HG03060 (cell line): ENCODE measurements at regions not wholly inside any gene's neighbourhood (a gene's known extent, or its start where the extent isn't known, plus 50 kb on each side); places are given as distances from the start of the nearest gene placed in this dataset.
"Not testable (repeated sequence)": the region's sequence is repeated elsewhere in the genome, so short reads cannot be mapped to it uniquely, and the experiment has no call there.

ENCODE experiments used
- ATAC-seq: cut with Tn5 transposase; IDR thresholded peaks from one replicate; pipeline ENCODE4 v1.9.1; 2021; ENCODE audit warnings: low read depth, moderate number of reproducible peaks; ENCODE audit not compliant: unreplicated experiment

DNA sequence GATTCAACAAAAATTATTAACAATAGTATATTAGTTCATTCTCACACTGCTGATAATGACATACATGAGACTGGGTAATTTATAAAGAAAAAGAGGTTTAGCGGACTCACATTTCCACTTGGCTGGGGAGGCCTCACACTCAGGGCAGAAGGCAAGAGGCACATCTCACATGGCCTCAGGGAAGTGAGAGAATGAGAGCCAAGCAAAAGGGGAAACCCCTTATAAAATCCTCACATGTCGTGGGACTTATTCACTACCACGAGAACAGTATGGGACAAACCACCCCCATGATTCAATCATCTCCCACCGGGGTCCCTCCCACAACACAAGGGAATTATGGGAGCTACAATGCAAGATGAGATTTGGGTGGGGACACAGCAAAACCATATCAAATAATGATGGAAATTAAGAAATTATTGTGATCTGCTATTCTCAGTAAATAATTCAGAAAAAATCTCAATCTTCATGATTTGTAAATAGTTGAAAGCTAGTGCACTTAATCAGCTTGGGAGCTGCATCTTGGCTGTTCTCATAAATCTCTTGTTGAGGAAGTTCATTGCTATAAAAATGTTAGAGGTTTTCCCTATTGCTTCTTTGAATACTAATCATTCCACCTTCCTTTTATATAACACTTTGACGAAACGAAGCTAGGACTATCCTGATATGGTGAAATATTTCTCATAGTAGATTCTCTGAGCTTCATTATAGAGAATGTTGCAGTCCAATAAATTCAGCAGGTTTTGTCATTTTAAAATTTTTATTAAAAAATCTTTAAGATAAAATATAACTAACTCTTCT, 179.2 kb downstream of the SPDYE17 start:
- not testable (repeated sequence) for ATAC-seq

DNA sequence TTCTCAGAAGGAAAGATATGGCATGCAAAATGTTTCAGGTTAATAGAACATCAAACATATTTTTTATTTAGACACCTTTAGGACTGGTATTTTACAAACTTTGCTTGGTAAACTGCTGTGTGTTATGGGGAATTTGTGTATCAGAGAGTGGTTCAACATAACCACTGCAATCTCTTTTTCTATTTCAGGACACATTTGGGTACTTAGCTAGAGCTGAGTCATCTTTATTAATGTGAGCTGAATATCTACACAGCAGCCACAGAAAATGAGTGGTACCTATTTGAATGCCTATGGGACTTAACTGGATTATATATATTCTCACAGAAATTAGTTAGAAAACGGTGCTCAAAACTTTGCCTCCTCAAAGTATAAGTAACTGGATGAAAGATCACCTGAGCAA, 179.8 kb downstream of the SPDYE17 start:
- not testable (repeated sequence) for ATAC-seq

DNA sequence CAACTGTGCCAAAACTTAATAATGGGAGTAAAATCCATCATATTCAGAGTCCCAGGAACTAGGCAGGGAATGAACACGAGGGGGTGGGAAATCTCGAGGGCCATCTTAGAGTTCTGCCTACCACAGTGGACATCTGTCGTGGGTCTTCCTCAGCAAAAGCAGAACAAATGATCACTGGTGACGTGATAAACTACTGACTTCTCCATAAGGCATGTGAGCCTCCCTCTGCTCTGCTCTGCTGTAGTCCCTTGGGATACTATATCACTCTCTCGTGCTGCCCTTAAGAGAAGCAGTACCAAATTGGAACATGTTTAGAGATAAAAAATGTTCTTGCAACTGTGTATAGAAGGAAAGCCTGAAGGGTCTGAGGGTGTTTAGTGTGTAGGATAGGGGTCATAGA, 180.5 kb downstream of the SPDYE17 start:
- not testable (repeated sequence) for ATAC-seq

- ATAC-seq, result not testable (repeated sequence)
These were observed 182.1 kb downstream of the SPDYE17 start for GRCh38 chr7:76849887-76850563.

- not testable (repeated sequence) for ATAC-seq
These were observed 192.3 kb downstream of the SPDYE17 start for GRCh38 chr7:76839879-76840278.

- not testable (repeated sequence) for ATAC-seq
These were observed 192.9 kb downstream of the SPDYE17 start for GRCh38 chr7:76839214-76839613.

DNA sequence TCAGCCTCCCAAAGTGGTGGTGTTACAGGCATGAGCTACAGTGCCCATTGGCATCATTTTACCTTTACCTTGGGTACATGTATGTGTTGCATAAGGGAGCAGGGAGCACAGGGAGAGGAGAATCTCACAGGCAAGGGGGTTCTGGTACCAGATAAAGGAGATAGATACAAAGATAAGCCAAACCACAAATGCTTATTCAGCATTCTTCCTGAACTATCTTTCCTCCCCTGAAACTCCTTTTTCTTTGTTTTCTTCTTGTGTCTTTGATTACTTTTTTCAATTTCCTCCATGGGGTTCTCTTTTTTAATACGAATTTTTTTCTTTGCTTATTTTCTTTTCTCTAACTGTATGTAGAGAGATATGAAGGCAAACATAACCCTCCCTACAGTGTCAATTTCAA, 193.8 kb downstream of the SPDYE17 start:
- ATAC-seq, result not testable (repeated sequence)

GRCh38 chr7:76829233-76829632, 202.2 kb upstream of the POMZP3 start:
- ATAC-seq, result not testable (repeated sequence)

DNA sequence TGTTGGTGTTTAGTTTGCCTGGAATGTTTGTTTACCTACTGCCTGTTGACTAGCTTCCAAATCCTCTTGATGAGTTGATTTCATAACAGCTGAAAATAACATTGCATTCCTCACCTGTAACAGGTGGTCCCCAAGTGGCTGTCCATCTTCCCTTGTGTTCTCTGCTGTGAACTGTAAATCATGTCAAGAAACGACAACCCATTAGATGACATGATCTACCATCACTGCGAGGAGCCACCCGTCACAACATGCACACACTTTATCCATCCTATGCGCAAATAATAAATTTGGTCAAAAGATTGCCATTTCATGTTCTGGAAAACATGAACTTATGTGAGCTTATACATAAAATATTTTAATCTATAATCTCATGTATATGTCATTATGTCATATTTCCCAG, 199.1 kb upstream of the POMZP3 start:
- ATAC-seq, result not testable (repeated sequence)

GRCh38 chr7:76809856-76810255, 182.8 kb upstream of the POMZP3 start:
- ATAC-seq, result not testable (repeated sequence)

GRCh38 chr7:76807588-76808100, 180.6 kb upstream of the POMZP3 start:
- ATAC-seq, result not testable (repeated sequence)

DNA sequence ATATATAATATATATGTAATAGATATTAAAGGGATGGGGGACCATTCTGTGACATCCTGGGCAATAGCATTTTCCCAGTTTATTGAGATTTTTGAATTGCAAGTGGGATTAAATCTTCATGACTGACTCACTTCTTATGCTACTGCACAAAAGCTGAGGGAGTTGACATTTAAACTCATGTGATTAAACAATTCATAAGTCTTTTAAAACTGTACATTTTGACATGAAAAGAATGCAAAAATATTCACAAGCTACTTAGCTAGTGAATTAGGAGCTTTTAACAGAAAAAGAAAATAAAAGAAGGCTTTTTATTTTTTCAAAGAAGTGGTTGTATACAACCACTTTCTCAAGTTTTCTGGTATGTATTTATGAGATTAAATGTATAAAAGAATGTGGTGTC, 179.4 kb upstream of the POMZP3 start:
- ATAC-seq, result not testable (repeated sequence)

DNA sequence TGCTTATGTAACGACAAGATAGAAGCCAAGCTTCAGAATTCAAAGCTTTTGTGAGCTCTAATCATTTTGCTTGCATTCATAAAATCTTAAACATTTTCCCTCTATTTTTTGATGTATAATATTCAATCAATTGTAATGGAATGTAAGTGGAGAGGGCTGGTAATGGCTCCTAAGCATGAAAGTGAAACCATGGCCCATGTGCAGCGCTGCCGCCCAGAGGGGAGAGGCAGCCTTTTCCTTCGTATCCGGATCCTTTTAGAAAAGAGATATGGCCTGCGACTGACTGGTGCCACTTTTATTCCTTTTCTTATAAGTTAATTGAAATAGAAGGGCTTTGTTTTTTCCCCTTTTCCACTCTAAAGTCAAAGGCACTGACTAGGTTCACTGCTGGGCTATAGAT, 178.9 kb upstream of the POMZP3 start:
- not testable (repeated sequence) for ATAC-seq

DNA sequence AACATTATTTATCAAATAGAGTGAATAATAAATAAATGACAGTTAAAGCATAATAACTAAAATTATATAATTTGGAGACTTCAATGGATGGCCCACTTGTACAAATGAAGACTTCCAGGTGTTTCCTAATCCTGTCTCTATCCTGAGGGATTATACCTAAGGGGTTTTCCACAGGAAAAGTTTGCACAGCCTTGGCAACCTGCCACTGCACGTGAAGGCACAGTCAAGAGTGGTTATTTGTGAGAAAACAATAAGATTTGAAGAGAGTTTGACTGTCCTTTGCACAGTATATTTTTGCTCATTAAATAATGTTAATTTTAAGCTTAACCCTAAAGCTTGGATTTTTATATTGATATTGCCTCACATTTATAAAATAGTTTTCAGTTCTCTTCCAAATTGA, 178.2 kb upstream of the POMZP3 start:
- ATAC-seq, result not testable (repeated sequence)

- not testable (repeated sequence) for ATAC-seq
These were observed 170.6 kb upstream of the POMZP3 start for GRCh38 chr7:76797639-76798038.

DNA sequence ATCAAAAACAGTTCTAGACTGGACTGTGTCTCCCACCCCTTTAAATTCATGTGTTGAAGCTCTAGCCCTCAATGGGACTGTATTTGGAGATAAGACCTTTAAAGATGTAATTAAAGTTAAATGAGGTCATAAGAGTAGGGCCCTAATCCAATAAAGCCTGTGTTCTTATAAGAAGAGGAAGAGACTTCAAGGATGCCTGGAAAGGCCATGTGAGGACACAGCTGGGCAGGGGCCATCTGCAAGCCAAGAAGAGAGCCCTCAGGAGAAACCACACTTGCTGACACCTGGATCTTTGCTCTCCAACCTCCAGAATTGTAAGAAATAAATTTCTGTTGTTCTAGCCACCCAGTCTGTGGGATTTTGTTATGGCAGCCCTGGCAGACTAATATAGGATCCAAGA, 153.6 kb upstream of the POMZP3 start:
- ATAC-seq, result not testable (repeated sequence)

DNA sequence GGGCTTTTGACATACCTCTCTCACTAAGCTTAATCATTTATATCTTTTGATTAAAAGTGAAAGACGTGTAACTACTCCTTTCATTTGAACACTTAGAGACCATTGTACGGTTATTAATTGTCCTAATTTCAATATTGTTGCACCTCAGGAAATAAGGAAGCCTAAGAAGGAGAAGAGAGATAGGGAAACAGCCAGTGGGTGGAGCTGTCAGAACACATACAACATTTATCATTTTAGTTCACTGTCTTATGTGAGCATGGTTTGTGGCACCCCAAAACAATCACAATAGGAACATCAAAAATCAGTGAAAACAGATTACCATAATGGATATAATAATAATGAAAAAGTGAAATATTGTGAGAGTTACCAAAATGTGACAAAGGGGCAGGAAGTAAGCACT, 147.2 kb upstream of the POMZP3 start:
- ATAC-seq, result not testable (repeated sequence)

DNA sequence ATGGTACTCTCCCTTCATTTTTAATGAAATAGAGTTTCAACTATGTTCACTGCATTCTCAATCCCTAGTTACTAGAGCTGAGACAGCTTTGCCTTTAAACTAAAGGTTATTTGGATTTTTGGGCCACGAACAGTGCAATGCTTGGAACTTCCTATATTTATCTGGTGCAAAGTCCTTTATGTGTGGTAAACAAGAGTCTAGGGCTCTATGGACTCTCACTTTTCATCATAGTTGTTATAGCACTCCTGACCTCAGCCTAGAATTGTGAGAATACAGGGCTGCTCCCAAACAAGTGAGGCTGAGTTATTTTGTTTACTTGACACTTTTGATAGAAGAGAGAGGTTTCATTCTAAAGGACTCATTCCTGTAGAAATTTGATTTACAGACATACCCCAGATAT, 144.9 kb upstream of the POMZP3 start:
- ATAC-seq, result not testable (repeated sequence)

DNA sequence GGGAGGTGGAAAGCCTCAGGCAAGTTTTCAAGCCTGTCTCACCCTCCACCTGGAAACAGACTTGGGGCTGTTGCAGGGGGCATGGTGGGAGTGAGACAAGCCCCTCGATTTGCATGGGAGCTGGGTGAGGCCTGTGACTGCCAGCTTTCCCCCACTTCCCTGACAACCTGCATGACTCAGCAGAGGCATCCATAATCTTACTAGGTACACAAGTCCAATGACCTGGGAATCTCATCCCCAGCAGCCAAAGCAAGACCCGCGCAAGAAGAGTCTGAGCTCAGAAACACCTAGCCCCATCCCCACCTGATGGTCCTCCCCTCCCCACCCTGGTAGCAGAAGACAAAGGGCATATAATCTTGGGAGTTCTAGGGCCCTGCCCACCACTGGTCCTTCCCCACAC, 136.9 kb upstream of the POMZP3 start:
- not testable (repeated sequence) for ATAC-seq

GRCh38 chr7:76760546-76761220, 133.6 kb upstream of the POMZP3 start:
- not testable (repeated sequence) for ATAC-seq

DNA sequence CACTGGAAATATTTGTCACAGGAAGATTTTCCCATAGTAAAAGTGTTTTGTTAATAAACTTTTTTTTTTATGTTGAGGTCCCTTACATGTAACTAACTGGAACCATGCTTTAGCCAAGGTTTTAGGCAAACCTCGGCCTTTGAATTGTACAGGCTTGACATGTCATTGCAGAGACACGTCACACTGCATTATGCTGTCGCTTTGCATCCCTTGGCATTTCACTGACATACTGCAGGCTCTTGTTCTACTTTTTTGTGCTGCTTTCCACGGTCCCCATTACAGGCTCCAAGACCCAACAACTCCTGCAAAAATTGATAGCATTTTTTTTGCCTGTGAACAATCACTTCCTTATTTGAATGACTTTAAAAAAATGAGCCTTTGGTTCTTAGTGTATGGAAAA, 112.5 kb upstream of the POMZP3 start:
- ATAC-seq, result not testable (repeated sequence)
